ENCODE measurements at regions not wholly inside any gene's neighbourhood (a gene's known extent, or its start where the extent isn't known, plus 50 kb on each side); places are given as distances from the start of the nearest gene placed in this dataset.

DNA sequence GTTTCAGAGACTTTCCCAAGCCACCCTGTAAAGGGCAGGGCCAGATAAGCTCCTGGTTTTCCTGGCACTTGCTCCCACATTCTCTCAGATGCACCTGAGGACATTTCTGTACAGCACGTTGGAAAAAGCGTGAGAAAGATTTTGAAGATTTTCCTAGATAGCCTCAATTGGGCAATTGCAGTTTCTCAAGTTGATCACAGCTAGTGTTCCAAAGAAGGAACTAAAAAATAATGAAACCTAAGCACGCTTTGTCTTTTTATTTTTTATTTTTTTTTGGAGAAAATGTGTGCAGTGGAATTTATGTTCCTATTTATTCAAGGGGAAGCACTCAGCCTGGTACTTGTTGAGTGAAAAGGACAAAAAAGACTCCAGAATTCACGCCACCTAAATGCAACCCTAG is 429.1 kb downstream of the RNF144A start:
- no peak for ATAC-seq
- no TSS peak for BruUV-seq (replicated peaks)
- no peak overlapping the region for H3K4me3 ChIP-seq (replicated peaks in 1 of 2; ENCODE audit: low read depth in 1 of 2, low read length in 2 of 2)
- RAD21 ChIA-PET (ENCODE audit: low non-redundant PET in 1 of 2, low total read pairs in 2 of 2, uncharacterized antibody in 2 of 2, unreplicated experiment in 2 of 2): no interaction called here
- H3K4me2 ChIP-seq (ENCODE audit: low read length): no peak overlapping the region
- no peak overlapping the region for H3K27ac ChIP-seq (ENCODE audit: low read depth, low read length)
- no peaks in the 10 kb centered on the region for H3K4me1 ChIP-seq (ENCODE audit: control insufficient read depth in 1 of 2, insufficient read depth in 2 of 2, low read length in 2 of 2)
- H3K27me3 ChIP-seq (ENCODE audit: insufficient read depth, low read length): 0 out of 2 replicates have a peak, but pooled peaks cover 6% of the 10 kb centered on the region
- POLR2A ChIA-PET: no interaction called here
- H2AFZ ChIP-seq (ENCODE audit: low read depth, low read length, poor library complexity, severe bottlenecking): no peak overlapping the region
- intact Hi-C loops (cut with micrococcal nuclease): no loop called here
- H3K9me2 ChIP-seq (ENCODE audit: insufficient read depth): no peaks in the 10 kb centered on the region
- DNase-seq (ENCODE audit: low read depth, low spot score): no peak
- TF ChIP-seq ELF1 (IDR thresholded peaks at IDR 0.05; ENCODE audit: borderline replicate concordance, low read depth) (no peak), ZFX (IDR thresholded peaks at IDR 0.05) (no peak), CEBPB (IDR thresholded peaks at IDR 0.05; ENCODE audit: low read depth) (no peak), SRF (IDR thresholded peaks at IDR 0.05; ENCODE audit: low read depth) (no peak), SP1 (IDR thresholded peaks at IDR 0.05; ENCODE audit: low read depth) (no peak), CBX3 (IDR thresholded peaks at IDR 0.05; ENCODE audit: low read depth) (no peak), EZH2phosphoT487 (IDR thresholded peaks at IDR 0.05; ENCODE audit: borderline replicate concordance) (no peak), POLR2A (IDR thresholded peaks at IDR 0.05; ENCODE audit: borderline replicate concordance, extremely low read depth, insufficient read depth, insufficient read length) (no peak), JUND (IDR thresholded peaks at IDR 0.05) (no peak), POLR2AphosphoS5 (IDR thresholded peaks at IDR 0.05; ENCODE audit: low read depth, low read length) (no peak), SIN3A (IDR thresholded peaks at IDR 0.05; ENCODE audit: low read depth) (no peak), YY1 (IDR thresholded peaks at IDR 0.05; ENCODE audit: extremely low read depth, insufficient replicate concordance, low read depth, low read length) (no peak), EZH2 (IDR thresholded peaks at IDR 0.05) (no peak)
- TF ChIP-seq, protein P1, sequence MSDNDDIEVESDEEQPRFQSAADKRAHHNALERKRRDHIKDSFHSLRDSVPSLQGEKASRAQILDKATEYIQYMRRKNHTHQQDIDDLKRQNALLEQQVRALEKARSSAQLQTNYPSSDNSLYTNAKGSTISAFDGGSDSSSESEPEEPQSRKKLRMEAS (IDR thresholded peaks at IDR 0.05): no peak
- TF ChIP-seq, protein P2, sequence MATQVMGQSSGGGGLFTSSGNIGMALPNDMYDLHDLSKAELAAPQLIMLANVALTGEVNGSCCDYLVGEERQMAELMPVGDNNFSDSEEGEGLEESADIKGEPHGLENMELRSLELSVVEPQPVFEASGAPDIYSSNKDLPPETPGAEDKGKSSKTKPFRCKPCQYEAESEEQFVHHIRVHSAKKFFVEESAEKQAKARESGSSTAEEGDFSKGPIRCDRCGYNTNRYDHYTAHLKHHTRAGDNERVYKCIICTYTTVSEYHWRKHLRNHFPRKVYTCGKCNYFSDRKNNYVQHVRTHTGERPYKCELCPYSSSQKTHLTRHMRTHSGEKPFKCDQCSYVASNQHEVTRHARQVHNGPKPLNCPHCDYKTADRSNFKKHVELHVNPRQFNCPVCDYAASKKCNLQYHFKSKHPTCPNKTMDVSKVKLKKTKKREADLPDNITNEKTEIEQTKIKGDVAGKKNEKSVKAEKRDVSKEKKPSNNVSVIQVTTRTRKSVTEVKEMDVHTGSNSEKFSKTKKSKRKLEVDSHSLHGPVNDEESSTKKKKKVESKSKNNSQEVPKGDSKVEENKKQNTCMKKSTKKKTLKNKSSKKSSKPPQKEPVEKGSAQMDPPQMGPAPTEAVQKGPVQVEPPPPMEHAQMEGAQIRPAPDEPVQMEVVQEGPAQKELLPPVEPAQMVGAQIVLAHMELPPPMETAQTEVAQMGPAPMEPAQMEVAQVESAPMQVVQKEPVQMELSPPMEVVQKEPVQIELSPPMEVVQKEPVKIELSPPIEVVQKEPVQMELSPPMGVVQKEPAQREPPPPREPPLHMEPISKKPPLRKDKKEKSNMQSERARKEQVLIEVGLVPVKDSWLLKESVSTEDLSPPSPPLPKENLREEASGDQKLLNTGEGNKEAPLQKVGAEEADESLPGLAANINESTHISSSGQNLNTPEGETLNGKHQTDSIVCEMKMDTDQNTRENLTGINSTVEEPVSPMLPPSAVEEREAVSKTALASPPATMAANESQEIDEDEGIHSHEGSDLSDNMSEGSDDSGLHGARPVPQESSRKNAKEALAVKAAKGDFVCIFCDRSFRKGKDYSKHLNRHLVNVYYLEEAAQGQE (IDR thresholded peaks at IDR 0.05; ENCODE audit: low read depth): no peak
- TF ChIP-seq, protein P3, sequence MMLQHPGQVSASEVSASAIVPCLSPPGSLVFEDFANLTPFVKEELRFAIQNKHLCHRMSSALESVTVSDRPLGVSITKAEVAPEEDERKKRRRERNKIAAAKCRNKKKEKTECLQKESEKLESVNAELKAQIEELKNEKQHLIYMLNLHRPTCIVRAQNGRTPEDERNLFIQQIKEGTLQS (IDR thresholded peaks at IDR 0.05): no peak
- TF ChIP-seq, protein P4, sequence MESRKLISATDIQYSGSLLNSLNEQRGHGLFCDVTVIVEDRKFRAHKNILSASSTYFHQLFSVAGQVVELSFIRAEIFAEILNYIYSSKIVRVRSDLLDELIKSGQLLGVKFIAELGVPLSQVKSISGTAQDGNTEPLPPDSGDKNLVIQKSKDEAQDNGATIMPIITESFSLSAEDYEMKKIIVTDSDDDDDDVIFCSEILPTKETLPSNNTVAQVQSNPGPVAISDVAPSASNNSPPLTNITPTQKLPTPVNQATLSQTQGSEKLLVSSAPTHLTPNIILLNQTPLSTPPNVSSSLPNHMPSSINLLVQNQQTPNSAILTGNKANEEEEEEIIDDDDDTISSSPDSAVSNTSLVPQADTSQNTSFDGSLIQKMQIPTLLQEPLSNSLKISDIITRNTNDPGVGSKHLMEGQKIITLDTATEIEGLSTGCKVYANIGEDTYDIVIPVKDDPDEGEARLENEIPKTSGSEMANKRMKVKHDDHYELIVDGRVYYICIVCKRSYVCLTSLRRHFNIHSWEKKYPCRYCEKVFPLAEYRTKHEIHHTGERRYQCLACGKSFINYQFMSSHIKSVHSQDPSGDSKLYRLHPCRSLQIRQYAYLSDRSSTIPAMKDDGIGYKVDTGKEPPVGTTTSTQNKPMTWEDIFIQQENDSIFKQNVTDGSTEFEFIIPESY (IDR thresholded peaks at IDR 0.05; ENCODE audit: extremely low read depth, insufficient replicate concordance, low read length): no peak
- TF ChIP-seq, protein P5, sequence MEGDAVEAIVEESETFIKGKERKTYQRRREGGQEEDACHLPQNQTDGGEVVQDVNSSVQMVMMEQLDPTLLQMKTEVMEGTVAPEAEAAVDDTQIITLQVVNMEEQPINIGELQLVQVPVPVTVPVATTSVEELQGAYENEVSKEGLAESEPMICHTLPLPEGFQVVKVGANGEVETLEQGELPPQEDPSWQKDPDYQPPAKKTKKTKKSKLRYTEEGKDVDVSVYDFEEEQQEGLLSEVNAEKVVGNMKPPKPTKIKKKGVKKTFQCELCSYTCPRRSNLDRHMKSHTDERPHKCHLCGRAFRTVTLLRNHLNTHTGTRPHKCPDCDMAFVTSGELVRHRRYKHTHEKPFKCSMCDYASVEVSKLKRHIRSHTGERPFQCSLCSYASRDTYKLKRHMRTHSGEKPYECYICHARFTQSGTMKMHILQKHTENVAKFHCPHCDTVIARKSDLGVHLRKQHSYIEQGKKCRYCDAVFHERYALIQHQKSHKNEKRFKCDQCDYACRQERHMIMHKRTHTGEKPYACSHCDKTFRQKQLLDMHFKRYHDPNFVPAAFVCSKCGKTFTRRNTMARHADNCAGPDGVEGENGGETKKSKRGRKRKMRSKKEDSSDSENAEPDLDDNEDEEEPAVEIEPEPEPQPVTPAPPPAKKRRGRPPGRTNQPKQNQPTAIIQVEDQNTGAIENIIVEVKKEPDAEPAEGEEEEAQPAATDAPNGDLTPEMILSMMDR (IDR thresholded peaks at IDR 0.05 in 2 of 3, conservative IDR thresholded peaks at IDR 0.05 in 1 of 3; ENCODE audit: borderline replicate concordance in 1 of 3, insufficient read depth in 1 of 3, low read depth in 2 of 3, low read length in 2 of 3): no peak
- no peaks in the 10 kb centered on the region for H3K36me3 ChIP-seq (ENCODE audit: control insufficient read depth in 1 of 2, insufficient read depth in 2 of 2, low read length in 2 of 2)
- no peaks in the 10 kb centered on the region for H3K79me2 ChIP-seq (ENCODE audit: insufficient read depth, low read length)
- no peak overlapping the region for H3K9ac ChIP-seq (ENCODE audit: low read length)
- CTCF ChIA-PET: no interaction called here
- no peaks in the 10 kb centered on the region for H3K9me3 ChIP-seq (ENCODE audit: control insufficient read depth in 1 of 2, insufficient read depth in 1 of 2, low read depth in 1 of 2, low read length in 2 of 2)
- H4K20me1 ChIP-seq (ENCODE audit: insufficient read depth): no peaks in the 10 kb centered on the region
